ENCODE measurements at regions not wholly inside any gene's neighbourhood (a gene's known extent, or its start where the extent isn't known, plus 50 kb on each side); places are given as distances from the start of the nearest gene placed in this dataset.

GRCh38 chr14:80304125-80304766 lies 92.9 kb upstream of the DIO2 start:
- TF ChIP-seq, protein P1, sequence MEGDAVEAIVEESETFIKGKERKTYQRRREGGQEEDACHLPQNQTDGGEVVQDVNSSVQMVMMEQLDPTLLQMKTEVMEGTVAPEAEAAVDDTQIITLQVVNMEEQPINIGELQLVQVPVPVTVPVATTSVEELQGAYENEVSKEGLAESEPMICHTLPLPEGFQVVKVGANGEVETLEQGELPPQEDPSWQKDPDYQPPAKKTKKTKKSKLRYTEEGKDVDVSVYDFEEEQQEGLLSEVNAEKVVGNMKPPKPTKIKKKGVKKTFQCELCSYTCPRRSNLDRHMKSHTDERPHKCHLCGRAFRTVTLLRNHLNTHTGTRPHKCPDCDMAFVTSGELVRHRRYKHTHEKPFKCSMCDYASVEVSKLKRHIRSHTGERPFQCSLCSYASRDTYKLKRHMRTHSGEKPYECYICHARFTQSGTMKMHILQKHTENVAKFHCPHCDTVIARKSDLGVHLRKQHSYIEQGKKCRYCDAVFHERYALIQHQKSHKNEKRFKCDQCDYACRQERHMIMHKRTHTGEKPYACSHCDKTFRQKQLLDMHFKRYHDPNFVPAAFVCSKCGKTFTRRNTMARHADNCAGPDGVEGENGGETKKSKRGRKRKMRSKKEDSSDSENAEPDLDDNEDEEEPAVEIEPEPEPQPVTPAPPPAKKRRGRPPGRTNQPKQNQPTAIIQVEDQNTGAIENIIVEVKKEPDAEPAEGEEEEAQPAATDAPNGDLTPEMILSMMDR (IDR thresholded peaks at IDR 0.05): no peak
- TF ChIP-seq POLR2AphosphoS5 (IDR thresholded peaks at IDR 0.05): no peak
